Natural killer cell (primary cell): ENCODE measurements at regions not wholly inside any gene's neighbourhood (a gene's known extent, or its start where the extent isn't known, plus 50 kb on each side); places are given as distances from the start of the nearest gene placed in this dataset.
"Not testable (repeated sequence)": the region's sequence is repeated elsewhere in the genome, so short reads cannot be mapped to it uniquely, and the experiment has no call there.

Source experiments
- ATAC-seq, 3 donors: fragments of 150-1000 bp in 2 of 3; fragments of 200-7000 bp in 1 of 3; cut with Tn5 transposase; 1 replicate in 1 of 3; 2 replicates in 2 of 3; pipeline ENCODE4 v1.10.0; 2021; ENCODE audit warnings: mild to moderate bottlenecking in 2 of 3, moderate library complexity in 2 of 3
- DNase-seq, 2 donors: peaks; one replicate each; pipeline versions ENCODE4 v3.0.0 to v3.0.0-alpha.2; 2013 to 2021; ENCODE audit warnings: mixed read lengths in 1 of 2
- H3K27ac ChIP-seq: one replicate; pipeline ENCODE4 v1.5.1; 2013; ENCODE audit warnings: mild to moderate bottlenecking, low read length
- H3K27me3 ChIP-seq: one replicate; pipeline ENCODE4 v1.6.1; 2013; ENCODE audit warnings: low read length; ENCODE audit not compliant: control insufficient read depth, insufficient read depth
- H3K36me3 ChIP-seq: one replicate; pipeline ENCODE4 v1.6.1; 2013; ENCODE audit warnings: low read length; ENCODE audit not compliant: control insufficient read depth, insufficient read depth
- H3K4me1 ChIP-seq: one replicate; pipeline ENCODE4 v1.6.1; 2013; ENCODE audit warnings: low read length; ENCODE audit not compliant: control insufficient read depth, insufficient read depth
- H3K4me3 ChIP-seq: one replicate; pipeline ENCODE4 v1.5.1; 2013; ENCODE audit warnings: low read length
- H3K9me3 ChIP-seq: one replicate; pipeline ENCODE4 v1.6.1; 2013; ENCODE audit warnings: low read length; ENCODE audit not compliant: control insufficient read depth, insufficient read depth
- H3K27ac Mint-ChIP-seq, 2 donors: one replicate each; pipeline ENCODE4 v1.8.0; 2022; ENCODE audit warnings: mild to moderate bottlenecking in 2 of 2, mixed read lengths in 2 of 2, moderate library complexity in 1 of 2
- H3K27me3 Mint-ChIP-seq, 2 donors: one replicate each; pipeline ENCODE4 v1.8.0; 2022; ENCODE audit warnings: low read depth in 2 of 2, mixed read lengths in 2 of 2
- H3K36me3 Mint-ChIP-seq: one replicate; pipeline ENCODE4 v1.8.0; 2022; ENCODE audit warnings: mixed read lengths
- H3K4me1 Mint-ChIP-seq, 2 donors: one replicate each; pipeline ENCODE4 v1.8.0; 2022; ENCODE audit warnings: mixed read lengths in 2 of 2
- H3K4me3 Mint-ChIP-seq: one replicate; pipeline ENCODE4 v1.8.0; 2022; ENCODE audit warnings: mild to moderate bottlenecking, moderate library complexity, mixed read lengths
- H3K9me3 Mint-ChIP-seq, 2 donors: one replicate each; pipeline ENCODE4 v1.8.0; 2022; ENCODE audit warnings: mixed read lengths in 2 of 2
- CTCF ChIP-seq: fragments of 200-600 bp; IDR thresholded peaks from one replicate; pipeline ENCODE4 v1.8.0; 2022; ENCODE audit warnings: antibody characterized with exemption
- WGBS: methylation state at CpG from one replicate; pipeline ENCODE4 v1.1.7; 2013; ENCODE audit warnings: missing lambda C conversion rate; ENCODE audit not compliant: insufficient coverage; 5-methylcytosine and 5-hydroxymethylcytosine counted together
- intact Hi-C: fragments of 100-400 bp; cut with micrococcal nuclease; formaldehyde crosslinking; loops from one replicate; pipeline ENCODE4 v1.14.2; 2022

- Mint-ChIP-seq H3K4me1 (no peaks in the 10 kb centered on the region), H3K9me3 (peaks cover 5% of the 10 kb centered on the region in 2 donors), H3K27ac (no peak overlapping the region), H3K36me3 (no peaks in the 10 kb centered on the region), H3K4me3 (no peak overlapping the region), H3K27me3 (no peaks in the 10 kb centered on the region)
- Histone ChIP-seq H3K27ac (no peak overlapping the region), H3K36me3 (no peaks in the 10 kb centered on the region), H3K4me3 (no peak overlapping the region), H3K27me3 (no peaks in the 10 kb centered on the region), H3K9me3 (no peaks in the 10 kb centered on the region), H3K4me1 (no peaks in the 10 kb centered on the region)
- no CpG with 5 or more reads among the region's 2 CpGs for WGBS
- no peak for TF ChIP-seq CTCF
- intact Hi-C loops: no loop called here
- no peak for ATAC-seq
- no peak for DNase-seq
Observed at GRCh38 chr21:27321791-27322190, 354.9 kb upstream of the ADAMTS5 start.

- peaks cover 7% of the 10 kb centered on the region for H3K9me3 ChIP-seq
- H3K27me3 Mint-ChIP-seq: no peaks in the 10 kb centered on the region
- DNase-seq (no peak), ATAC-seq (no peak)
- no peaks in the 10 kb centered on the region for H3K36me3 ChIP-seq
- H3K4me3 ChIP-seq: no peak overlapping the region
- H3K4me3 Mint-ChIP-seq: no peak overlapping the region
- WGBS: 71% methylated on average over 1 of the region's 3 CpGs
- no peak overlapping the region for H3K27ac Mint-ChIP-seq
- H3K4me1 ChIP-seq: no peaks in the 10 kb centered on the region
- H3K4me1 Mint-ChIP-seq: no peaks in the 10 kb centered on the region
- no peaks in the 10 kb centered on the region for H3K27me3 ChIP-seq
- H3K9me3 Mint-ChIP-seq: peaks cover 5 to 8% of the 10 kb centered on the region in 2 donors
- H3K27ac ChIP-seq: no peak overlapping the region
- intact Hi-C loops: no loop called here
- peaks cover 7% of the 10 kb centered on the region for H3K36me3 Mint-ChIP-seq
- TF ChIP-seq CTCF: no peak
Observed at GRCh38 chr21:27320868-27321267, 354.0 kb upstream of the ADAMTS5 start.

DNA sequence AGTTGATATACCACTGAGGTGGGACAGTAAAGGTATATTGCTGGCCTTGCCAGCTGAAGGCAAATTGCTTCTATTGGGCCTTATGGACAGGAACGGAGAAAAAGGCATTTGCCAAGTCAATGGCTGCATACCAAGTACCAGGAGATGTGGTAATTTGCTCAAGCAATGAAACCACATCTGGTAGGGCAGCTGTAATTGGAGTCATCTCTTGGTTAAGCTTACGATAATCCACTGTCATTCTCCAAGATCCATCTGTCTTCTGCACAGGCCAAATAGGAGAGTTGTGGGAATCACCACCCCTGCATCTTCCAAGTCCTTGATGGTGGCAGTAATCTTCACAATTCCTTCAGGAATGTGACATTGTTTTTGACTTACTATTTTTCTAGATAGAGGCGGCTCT, 350.7 kb upstream of the ADAMTS5 start:
- peaks cover 8 to 14% of the 10 kb centered on the region in 2 donors for H3K9me3 Mint-ChIP-seq
- DNase-seq, ATAC-seq, intact Hi-C loops, H3K27me3 ChIP-seq, H3K27ac ChIP-seq, H3K4me3 ChIP-seq, H3K4me3 Mint-ChIP-seq, H3K4me1 ChIP-seq, H3K4me1 Mint-ChIP-seq, H3K36me3 ChIP-seq, H3K27me3 Mint-ChIP-seq, H3K27ac Mint-ChIP-seq, H3K36me3 Mint-ChIP-seq: not testable (repeated sequence)
- H3K9me3 ChIP-seq: peaks cover 13% of the 10 kb centered on the region
- WGBS: 73% methylated on average over 3 of the region's 3 CpGs

- no peaks in the 10 kb centered on the region for H3K27me3 Mint-ChIP-seq
- H3K9me3 Mint-ChIP-seq: peaks cover 10 to 14% of the 10 kb centered on the region in 2 donors
- no peak for DNase-seq
- no peak overlapping the region for H3K4me3 ChIP-seq
- intact Hi-C loops: no loop called here
- H3K27ac ChIP-seq: no peak overlapping the region
- 78% methylated on average over 2 of the region's 2 CpGs for WGBS
- TF ChIP-seq CTCF: no peak
- H3K27ac Mint-ChIP-seq: no peak overlapping the region
- H3K9me3 ChIP-seq: peaks cover 13% of the 10 kb centered on the region
- no peaks in the 10 kb centered on the region for H3K4me1 ChIP-seq
- no peaks in the 10 kb centered on the region for H3K27me3 ChIP-seq
- H3K4me3 Mint-ChIP-seq: no peak overlapping the region
- H3K4me1 Mint-ChIP-seq: no peaks in the 10 kb centered on the region
- ATAC-seq: no peak
- no peaks in the 10 kb centered on the region for H3K36me3 ChIP-seq
- peaks cover 7% of the 10 kb centered on the region for H3K36me3 Mint-ChIP-seq
Observed at GRCh38 chr21:27315373-27315772, 348.5 kb upstream of the ADAMTS5 start.
